Stimulated activated CD4-positive, alpha-beta T cell treated with anti-CD3 and anti-CD28 coated beads, TNF-alpha, amount 100 ng/mL, for 48 hours (primary cell): ENCODE measurements at regions not wholly inside any gene's neighbourhood (a gene's known extent, or its start where the extent isn't known, plus 50 kb on each side); places are given as distances from the start of the nearest gene placed in this dataset.
A peak's percentile ranks its signal among the peaks of the same experiment; 100 is the strongest.
"Not testable (repeated sequence)": the region's sequence is repeated elsewhere in the genome, so short reads cannot be mapped to it uniquely, and the experiment has no call there.

Experiments used
- DNase-seq, 3 donors: peaks; one replicate each; pipeline ENCODE4 v3.0.0-alpha.2; 2020; ENCODE audit warnings: low read depth in 3 of 3

DNA sequence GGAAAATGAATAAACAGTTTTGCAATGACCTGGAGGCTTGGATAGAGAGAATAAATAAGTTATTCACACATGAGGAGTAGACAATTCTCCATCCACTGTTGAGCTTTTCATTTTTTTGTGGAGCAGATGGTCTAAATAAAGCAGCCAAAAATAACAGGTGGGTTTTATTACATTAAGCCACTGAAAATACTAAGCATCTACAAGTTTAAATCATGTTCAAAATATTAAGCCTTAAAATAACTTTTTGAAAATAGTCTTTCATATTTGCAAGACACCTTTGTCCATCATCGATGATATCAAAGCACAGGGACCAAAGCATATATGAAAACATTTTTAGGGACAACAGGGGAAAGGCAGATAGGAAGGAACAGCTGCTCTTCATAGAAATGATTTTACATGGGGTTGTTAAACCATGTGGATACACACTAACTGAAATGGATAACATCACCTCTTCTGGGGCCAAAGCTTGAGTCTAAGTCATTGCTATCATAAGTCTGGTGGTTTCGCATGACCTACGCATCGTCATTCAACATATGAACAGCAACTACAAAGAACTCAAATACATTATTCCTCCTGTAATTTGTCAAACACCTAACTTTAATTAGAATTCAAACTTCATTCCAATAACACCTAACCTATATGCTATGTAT lies 197.6 kb upstream of the CHST9 start:
- DNase-seq = no peak

DNA sequence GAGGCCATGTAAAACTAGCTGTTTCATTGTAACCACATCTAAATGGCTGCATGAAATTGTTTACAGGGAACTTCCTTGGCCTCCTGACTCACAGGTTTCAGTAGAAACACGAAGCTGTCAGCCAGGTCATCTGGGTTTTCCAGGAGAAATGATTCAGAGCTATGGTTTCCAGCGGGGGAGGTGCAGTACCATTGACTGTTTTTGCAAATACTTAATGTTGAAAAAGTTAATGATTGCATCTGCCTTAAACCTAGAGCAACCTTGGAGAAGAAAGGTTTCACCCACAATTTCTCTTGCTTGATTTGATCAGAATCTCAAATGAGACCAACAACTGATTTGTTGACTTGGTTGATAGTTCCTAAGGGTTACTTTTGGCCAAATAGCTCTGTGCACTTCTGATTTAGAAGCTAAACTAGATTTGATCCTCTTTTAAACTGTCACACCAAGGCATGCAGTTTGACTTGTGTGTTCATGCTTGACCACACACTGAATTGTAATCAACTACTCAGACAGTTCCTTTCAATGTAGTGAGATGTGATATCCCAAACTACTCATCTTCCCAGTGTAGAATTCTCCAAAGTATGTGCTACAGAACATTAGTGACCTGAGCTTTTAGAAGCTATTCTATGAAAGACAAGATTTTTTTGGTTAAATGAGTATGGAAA lies 193.5 kb upstream of the CHST9 start:
- peak in 1 of 3 donors; percentile 0 for DNase-seq

DNA sequence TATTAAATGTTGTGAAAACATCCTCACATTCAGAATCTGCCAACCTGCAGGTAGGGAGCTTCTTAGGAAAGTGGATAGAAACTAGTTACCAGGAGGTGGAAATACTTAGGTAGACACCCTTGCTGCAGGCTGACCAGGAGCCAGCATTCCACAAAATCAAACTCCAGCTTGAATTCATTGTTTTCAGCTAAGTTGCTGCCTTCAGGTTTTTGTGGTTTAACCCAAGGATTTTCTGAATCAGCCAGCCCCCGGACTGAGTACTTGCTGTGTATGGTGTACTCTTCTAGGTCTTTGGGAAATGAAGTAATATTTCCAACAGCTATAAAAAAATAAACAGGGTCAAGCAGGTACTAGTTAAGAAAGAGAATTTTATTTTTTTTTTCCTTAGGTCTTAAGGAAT lies 192.1 kb upstream of the CHST9 start:
- DNase-seq = no peak

DNA sequence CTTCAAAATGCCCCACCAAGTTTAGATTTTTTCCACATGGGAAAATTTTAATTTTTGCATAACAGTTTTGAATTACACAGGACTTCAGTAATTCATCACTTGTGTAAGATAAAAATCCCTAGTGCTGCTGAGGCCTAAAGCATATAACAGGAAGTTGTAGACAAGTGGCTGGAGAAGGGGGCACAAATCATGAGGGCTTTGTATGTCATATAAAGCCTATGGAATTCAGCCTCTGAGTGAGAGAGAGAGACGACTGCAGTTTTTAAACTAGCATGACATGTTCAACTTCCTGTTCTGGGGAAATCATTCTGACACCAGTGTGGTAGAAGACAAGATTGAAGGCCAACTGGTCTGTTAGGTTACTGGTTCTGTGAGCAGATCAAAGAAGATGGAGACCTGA lies 187.3 kb upstream of the CHST9 start:
- no peak for DNase-seq

DNA sequence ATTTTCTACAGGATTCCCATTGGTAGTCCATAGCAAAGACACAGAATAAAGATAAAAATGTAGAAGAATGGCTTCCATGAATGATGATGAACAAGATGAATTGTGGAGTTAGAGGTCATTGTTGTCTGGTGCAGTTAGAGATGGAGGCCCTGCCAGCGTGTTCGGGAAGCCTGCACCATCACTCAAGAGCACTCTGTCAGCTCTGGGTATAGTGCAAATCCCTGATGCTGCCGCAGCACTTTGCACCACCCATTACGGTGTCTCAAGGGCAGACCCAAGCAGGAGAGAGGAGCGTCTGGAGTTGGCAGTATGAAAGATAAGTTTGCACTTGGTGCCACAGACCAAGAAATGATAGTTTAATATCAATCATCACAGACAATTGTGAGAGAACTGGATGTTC lies 181.6 kb upstream of the CHST9 start:
- DNase-seq = no peak

DNA sequence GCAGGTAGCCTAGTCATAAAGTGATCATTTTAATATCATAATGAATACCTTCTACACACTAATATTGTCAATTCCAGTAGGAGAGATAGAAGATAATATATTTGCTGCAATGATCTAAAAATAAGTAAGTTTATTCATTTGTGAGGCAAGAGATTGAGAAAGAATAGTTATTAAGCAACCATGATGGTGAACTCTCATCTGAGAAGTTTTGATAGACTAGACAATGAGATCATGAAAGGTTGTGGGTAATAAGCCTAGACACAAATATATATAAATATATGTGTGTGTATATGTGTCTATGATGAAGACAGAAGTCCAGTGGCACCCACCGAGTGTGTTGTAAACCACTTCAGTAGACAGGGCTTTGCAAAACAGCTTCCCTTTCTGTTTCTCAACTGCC lies 181.0 kb upstream of the CHST9 start:
- no peak for DNase-seq

DNA sequence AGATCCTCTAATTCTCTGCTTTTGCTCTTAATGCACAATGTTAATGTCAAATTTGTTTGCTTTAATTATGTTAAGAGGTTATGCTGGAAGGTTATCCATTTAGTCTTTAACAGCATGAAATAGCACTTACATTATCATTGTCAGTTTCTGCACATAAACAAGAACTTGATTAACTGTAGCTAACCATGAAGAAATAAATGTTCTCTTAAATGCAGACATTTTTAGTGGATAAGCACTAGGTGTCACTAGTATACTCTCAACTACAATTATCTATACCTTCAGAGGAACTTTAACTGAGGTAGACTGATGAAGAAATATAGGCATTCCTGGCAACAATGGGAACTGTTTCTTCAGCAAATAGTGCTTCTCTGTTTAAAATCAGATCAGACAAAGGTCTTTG lies 178.8 kb upstream of the CHST9 start:
- no peak for DNase-seq

DNA sequence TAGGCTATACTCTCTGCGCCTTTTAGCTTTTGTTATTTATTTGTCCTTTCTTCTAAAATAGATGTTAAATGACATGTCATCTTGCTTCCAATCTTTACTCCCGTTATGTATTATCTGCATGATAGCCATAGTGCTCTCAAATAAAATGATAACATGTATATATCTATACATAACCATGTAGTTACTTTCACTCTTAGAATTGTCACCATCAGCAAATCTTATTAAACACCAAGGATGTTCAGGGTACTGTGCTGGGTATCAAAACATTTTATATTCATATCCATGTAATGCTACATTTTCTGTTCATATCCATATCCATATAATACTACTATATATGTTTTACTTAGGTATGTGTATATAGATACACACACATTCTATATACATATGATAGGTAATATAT lies 176.4 kb upstream of the CHST9 start:
- no peak for DNase-seq

DNA sequence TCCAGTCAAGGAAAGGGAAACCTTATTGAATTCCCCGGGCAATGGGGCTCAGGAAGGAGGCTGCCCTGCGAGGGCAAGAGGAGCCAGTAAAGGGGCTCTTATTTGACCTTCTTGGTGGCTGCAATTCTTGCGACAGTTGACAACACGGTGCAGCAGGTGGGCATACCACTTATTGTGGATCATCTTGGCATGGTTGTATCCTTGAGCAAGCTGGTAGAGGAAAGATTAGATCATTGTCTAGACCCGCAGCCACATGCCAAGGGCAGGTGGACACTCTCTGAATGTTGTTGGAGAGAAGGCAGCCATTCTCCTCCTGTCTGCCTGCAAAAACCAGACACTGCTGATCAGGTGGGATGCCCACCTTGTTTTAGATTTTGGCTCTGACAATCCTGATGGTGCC lies 170.2 kb upstream of the CHST9 start:
- no peak for DNase-seq

DNA sequence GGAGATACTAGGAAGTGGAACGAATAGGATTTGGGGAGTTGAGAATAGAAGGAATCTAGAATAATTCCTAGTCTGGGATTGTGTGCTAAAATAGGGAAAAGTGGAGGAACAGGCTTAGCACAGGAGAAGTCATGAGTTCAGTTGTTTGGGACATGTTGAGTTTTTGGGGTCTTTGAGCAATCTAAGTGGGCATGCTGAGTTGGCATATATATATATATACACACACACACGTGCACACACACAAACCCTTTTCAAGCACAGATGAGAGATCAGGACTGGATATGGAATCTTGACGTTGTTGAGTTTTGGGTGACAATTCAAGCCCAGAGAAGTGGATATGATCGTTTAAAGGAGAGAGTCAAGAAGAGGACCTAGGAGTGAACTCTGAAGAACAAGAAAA lies 168.2 kb upstream of the CHST9 start:
- DNase-seq = no peak

DNA sequence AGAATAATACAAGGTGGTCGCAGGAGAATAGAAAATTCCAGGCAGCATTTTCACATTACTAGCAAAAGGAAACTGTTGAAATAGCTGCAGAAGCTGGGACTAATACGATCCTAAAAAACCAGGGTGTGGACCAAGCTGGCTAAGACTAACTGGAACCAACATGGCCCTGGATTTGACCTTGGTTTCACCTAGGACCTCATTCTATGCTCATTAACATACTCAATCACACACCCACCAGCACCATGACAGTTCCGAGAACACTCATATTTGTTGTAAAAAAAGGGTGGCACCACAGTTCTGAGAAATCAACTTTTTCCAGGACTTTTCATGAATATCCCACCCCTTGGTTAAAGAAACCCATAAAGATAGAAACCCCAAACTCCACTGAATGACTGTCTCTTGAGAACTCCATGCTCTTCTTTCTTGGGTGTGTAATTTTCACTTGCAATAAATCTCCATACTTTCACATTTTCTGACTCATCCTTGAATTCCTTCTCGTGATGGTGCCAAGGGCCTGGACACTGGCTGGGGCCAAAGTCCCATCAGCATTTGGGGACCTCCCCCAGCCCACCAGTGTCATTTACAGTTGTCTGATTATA lies 164.3 kb upstream of the CHST9 start:
- DNase-seq = no peak

DNA sequence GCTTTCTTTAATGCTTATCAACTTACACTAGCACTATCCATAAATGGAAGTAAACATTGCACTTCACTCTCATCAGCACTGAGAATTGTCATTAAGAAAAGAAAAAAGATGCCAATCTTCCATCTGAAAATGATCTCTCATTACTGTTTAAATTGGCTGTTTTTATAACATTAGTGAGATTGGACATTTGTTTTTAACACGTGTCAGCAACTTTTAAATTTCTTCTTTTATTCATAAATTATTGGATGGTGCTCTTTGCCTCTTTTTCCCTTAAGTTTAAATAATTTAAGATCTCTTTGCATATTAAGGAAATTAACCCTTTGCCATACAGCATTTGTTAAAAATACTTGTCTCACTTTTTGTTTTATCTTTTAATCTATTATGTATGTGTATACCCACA lies 146.5 kb upstream of the CHST9 start:
- DNase-seq = no peak

DNA sequence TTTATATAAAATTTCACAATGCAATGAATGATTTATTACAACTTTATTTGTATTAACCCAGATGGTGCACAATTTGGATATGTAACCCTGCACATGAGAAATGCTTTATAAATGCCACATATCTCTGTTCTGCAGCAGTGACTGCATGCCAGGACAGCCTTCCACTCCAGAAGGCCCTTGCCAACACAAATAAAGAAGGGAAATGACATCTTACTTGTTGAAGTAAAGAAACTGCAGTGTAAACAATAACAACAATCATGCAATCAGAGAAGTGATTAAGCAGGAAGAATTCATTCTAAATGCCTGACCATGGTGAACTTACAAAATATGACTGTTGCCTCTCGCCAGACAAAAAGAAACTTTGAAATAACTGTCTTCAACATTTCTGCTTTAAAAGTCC lies 129.9 kb upstream of the CHST9 start:
- DNase-seq = no peak

DNA sequence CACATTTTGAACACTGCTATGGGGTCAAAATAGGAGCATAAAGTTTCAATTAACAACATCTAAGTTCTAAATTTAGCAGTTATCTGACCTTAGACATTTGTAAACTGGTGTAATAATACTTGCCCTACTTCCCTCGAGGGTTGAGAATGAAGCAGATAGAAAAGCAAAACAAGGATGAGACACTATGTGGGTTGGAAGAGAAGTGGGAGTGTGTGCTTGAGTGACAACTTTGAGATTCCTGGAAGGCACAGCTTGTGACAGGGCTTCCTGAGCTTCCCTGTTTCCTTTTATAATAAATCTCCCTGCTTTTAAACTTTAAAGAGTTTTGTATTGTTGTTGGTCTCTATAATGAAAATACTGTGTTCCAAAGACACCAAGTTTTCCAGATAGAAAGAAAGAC lies 128.6 kb upstream of the CHST9 start:
- DNase-seq = no peak

DNA sequence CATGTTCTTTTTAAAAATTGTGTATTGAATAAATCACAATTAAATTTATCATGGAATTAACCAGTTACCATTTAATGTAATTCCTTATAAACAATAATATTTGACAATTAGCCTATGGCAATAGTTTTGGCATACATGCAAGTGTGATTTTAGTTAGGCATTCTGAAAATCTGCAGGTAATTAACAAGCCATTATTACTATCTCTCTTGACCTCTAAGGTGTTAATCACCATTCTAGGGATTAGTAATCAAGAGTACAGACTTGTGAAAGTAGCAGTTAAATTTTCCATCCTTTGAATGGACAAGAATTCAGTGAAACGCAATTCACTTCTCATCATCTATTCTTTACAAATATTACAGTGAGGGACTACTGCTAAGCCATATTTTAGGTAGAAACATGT lies 127.7 kb upstream of the CHST9 start:
- no peak for DNase-seq

DNA sequence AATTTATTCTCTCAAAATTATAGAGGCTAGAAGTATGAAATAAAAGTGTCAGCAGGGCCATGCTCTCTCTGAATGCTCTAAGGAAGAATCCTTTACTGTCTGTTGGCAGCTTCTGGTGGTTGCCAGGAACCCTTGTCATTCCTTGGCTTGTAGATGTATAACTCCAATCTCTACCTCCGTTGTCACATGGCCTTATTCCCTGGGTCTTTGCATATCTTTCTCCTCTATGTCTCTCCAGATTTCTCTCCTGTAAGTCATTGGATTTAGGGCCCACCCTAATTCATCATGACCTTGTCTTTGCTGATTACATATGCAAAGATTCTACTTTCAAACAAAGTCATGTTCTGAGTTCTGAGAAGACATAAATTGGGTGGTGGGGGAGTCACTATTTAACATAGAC lies 127.0 kb upstream of the CHST9 start:
- DNase-seq = no peak

DNA sequence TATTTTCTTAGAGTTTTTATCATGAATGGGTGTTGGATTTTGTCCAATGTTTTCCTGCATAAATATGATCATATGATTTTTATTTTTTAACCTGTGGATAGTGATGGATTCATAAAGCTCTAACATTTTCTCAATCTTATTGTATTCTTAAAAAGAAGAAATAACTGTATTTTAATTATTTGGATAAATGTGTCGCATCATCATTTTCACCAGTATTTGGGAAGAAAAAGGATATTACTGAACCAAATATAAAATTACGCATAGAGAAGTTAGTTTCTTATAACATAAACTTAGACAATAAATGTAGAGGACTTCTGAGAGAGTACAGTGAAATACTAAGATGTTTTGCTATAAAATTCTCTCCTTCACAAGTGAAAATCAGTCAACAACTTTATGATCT lies 126.0 kb upstream of the CHST9 start:
- DNase-seq = no peak

DNA sequence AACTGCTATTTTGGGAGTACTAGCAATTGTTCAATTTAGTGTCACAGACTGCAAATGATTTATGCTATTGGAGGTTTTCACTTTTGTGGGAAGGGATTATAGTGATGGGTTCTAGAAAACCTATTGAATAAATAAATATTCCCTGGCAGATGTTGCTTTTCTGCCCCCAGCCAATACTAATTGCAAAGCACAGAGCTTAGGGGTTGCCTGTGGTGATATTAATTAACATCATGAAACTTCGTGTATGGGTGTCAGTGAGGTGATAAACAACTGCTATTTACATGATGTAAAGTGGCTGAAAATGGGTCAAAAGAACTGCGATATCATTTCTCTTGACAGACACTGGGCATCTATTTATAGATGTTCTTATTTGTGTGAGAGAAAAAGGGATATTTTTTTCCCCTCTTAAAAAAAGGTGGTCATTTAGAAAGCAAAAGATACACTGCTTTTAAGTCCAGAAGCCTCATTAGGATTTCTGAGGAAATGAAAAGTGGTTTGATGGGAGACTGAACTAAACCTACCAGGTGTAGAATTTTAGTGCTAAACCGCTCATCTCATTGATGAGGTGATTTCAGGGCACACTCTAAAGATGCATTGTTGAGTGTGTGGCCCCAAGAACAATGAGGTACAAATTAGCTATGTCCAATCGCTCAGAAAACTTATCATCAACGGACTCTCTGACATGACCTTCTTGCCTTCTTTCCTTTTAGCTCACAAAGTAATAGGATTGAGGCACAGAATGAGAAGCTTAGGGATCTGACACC lies 116.7 kb upstream of the CHST9 start:
- DNase-seq = no peak

DNA sequence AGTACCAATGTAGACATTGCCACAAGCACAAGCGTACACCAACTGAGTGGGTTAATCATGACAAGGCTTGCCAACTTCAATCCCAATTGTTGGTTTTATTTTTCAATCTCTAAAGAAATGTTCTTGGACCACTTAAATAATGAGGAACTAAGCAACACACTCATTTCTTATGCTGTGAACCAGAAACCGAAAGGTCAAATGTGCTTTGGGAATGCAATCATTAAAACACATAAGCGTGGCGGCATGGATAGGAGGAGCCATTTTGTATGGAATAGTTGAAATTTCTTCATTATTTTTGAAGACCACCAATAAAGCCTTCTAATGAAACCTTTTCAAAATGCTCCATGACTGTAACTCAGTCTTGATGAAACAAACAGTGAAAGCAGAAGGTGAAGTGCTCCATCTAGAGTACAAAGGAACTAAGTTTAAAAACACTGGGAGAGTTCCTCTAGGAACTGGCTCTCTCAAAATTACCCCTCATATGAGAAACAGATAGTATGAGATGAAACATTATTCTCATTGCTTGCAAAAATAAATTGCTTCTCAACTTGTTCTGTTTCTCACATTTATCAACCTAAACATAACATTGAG lies 113.2 kb upstream of the CHST9 start:
- no peak for DNase-seq

DNA sequence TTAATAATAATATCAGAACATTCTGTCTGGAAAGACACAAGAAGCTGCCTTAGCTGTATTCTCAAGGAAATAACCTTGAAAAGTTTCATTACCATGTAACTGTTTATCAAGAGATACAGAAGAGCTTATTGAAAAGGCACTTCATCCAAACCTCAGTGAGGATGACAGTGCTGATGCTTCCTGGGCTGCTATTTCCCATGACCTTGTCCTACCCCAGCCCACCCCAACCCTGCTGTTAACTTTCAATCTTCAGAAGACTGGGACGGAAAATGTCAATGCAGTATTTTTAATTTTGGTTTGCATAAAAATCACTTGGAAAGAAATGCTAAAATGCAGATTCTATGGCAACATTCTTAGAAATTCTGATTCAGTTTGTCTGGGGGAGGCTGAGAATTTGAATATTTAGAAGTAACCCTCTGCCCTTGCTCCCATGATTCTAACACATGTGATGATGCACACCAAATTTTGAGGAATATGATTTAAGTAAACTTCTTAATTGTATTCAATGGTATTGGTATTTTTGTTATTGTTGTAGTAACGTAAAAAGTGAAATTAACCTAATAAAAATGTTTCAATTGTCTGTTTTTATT lies 101.0 kb upstream of the CHST9 start:
- DNase-seq = not testable (repeated sequence)

DNA sequence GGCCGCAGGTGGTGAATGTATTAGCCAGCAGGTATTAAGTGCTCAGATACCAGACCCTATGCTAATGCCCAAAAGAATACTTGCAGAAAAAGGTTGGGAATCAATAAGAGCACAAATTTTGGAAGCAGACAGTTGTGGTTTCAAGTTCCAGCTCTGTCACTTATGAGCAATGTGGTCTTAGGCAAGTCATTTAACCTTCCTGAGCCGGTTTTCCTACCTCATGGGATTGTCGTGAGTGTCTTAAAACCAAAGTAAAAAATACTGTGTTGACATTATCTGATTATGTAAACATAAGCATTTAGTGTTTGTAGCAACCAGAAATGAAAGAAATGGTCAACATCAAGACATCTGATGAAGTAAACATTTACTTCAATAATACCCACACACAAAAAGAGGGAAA lies 93.0 kb upstream of the CHST9 start:
- no peak for DNase-seq

DNA sequence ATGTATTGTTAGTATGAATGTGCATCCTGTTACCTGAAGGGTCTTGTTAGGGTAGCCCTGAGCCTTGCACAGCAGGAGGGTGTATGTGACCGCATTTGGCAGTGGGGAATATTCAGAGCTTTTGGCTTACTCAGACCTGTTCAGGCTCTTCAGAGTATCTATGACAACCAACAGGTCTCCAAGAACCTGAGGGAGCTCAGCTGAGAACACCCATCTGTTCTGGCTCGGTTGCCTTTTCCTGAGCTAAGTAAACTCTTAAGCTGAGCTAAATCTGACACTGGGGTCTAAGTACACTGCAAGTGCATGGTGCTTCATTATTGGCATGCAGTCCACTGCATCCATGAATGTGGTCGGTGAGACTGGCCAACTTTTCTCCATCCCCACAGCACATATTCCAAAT lies 92.4 kb upstream of the CHST9 start:
- no peak for DNase-seq
